ENCODE measurements at regions not wholly inside any gene's neighbourhood (a gene's known extent, or its start where the extent isn't known, plus 50 kb on each side); places are given as distances from the start of the nearest gene placed in this dataset.

DNA sequence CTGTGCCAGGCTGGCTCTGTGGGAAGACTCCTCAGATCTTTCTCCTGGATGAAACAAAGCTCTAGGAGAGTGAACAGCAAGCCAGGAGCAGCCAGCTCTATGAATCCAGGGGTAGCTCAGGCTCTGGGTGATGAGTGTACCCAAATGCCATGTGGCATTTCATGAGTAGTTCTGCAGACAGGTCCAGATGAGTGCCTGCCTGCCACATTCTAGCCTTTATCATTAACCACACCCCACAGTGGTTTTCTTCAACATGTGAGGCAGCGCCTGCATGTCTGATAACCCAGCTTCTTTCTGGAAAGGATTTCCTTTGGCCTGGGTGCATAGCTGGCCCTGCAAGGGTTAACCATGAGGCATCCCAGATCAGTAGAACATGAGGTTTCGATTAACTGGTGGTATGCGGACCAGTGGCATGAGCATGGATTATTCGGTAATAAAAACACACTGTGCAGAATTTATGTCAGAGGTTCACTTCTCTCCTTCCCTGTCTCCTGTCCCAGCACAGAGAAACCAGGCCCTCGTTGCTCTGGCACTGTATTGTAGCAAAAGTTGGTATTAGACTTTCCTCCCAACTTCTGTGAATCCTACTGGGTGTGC lies 381.9 kb upstream of the ZNF462 start (continued):
- TF ChIP-seq MXD4 (CRISPR knock-in tag; IDR thresholded peaks at IDR 0.05; ENCODE audit: borderline replicate concordance), result no peak
- TF ChIP-seq ZMAT4 (CRISPR knock-in tag; IDR thresholded peaks at IDR 0.05), result no peak
- TF ChIP-seq SOX15 (CRISPR knock-in tag; IDR thresholded peaks at IDR 0.05), result no peak
- no peak for TF ChIP-seq GRHL2 (CRISPR knock-in tag; IDR thresholded peaks at IDR 0.05; ENCODE audit: insufficient replicate concordance, severe bottlenecking)
- no peak for TF ChIP-seq ZBTB21 (CRISPR knock-in tag; IDR thresholded peaks at IDR 0.05; ENCODE audit: borderline replicate concordance)
- TF ChIP-seq MYBL2 (CRISPR knock-in tag; IDR thresholded peaks at IDR 0.05), result no peak
- TF ChIP-seq ESRRA (CRISPR knock-in tag; IDR thresholded peaks at IDR 0.05; ENCODE audit: borderline replicate concordance), result no peak
- no peak for TF ChIP-seq ZNF263 (CRISPR knock-in tag; IDR thresholded peaks at IDR 0.05; ENCODE audit: low read depth)
- no peak for TF ChIP-seq ATF3 (CRISPR knock-in tag; conservative IDR thresholded peaks at IDR 0.05)
- no peak for TF ChIP-seq ZSCAN18 (CRISPR knock-in tag; IDR thresholded peaks at IDR 0.05)
- TF ChIP-seq TEAD4 (CRISPR knock-in tag; IDR thresholded peaks at IDR 0.05), result no peak
- no peak for TF ChIP-seq USF1 (CRISPR knock-in tag; IDR thresholded peaks at IDR 0.05)
- TF ChIP-seq ZNF416 (CRISPR knock-in tag; IDR thresholded peaks at IDR 0.05), result no peak
- TF ChIP-seq KAT7 (CRISPR knock-in tag; IDR thresholded peaks at IDR 0.05; ENCODE audit: borderline replicate concordance), result no peak
- no peak for TF ChIP-seq TP53 (CRISPR knock-in tag; IDR thresholded peaks at IDR 0.05)

DNA sequence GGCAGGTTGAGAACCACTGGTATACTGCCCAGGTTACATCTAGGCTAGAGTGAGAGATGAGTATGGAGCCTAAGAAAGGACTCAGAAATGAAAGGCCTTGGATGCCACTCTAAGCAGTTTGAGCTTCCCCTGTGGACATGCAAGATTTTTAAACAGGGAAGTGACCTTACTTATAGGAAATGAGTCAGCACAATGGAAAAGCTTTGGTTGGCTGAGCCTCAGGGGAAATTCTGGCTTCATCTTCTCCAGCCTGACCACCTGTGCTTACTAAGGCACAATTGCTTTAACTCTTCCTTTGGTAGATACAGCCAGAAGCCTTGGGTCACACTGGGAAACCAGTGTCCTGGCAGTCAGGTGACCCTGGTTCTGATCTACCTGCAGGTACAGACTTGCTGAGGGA lies 380.2 kb upstream of the ZNF462 start:
- CTCF ChIA-PET, result no interaction called here
- Mint-ChIP-seq H3K27ac (no peak overlapping the region), H3K4me3 (no peak overlapping the region), H3K4me1 (peaks cover 11% of the 10 kb centered on the region), H3K27me3 (ENCODE audit: low read depth) (no peaks in the 10 kb centered on the region; the same call in 1 of the 2 replicates), H3K36me3 (0 out of 2 replicates have a peak, but pooled peaks cover 3% of the 10 kb centered on the region), H3K9me3 (peaks cover 20% of the 10 kb centered on the region)
- POLR2A ChIA-PET, result no interaction called here
- DNase-seq (ENCODE audit: low spot score), result no peak
- no peak for ATAC-seq
- no peak for TF ChIP-seq E2F5 (CRISPR knock-in tag; IDR thresholded peaks at IDR 0.05)
- TF ChIP-seq MLX (CRISPR knock-in tag; IDR thresholded peaks at IDR 0.05), result no peak
- no peak for TF ChIP-seq TEAD4 (CRISPR knock-in tag; IDR thresholded peaks at IDR 0.05)
- TF ChIP-seq ATF3 (CRISPR knock-in tag; conservative IDR thresholded peaks at IDR 0.05), result no peak
- TF ChIP-seq FOXP4 (CRISPR knock-in tag; IDR thresholded peaks at IDR 0.05), result no peak
- TF ChIP-seq FOXP1 (CRISPR knock-in tag; IDR thresholded peaks at IDR 0.05; ENCODE audit: borderline replicate concordance), result no peak
- no peak for TF ChIP-seq ZNF138 (CRISPR knock-in tag; conservative IDR thresholded peaks at IDR 0.05)
- TF ChIP-seq OVOL2 (CRISPR knock-in tag; IDR thresholded peaks at IDR 0.05; ENCODE audit: borderline replicate concordance), result no peak
- TF ChIP-seq CREB1 (CRISPR knock-in tag; IDR thresholded peaks at IDR 0.05), result no peak
- no peak for TF ChIP-seq ZNF532 (CRISPR knock-in tag; IDR thresholded peaks at IDR 0.05; ENCODE audit: borderline replicate concordance)
- no peak for TF ChIP-seq TEAD1 (CRISPR knock-in tag; IDR thresholded peaks at IDR 0.05)

Data from WTC11 (cell line).